PC-3 (cell line): ENCODE measurements at regions not wholly inside any gene's neighbourhood (a gene's known extent, or its start where the extent isn't known, plus 50 kb on each side); places are given as distances from the start of the nearest gene placed in this dataset.
A peak's percentile ranks its signal among the peaks of the same experiment; 100 is the strongest.

Experiments used
- ATAC-seq: fragments of 200-7000 bp; cut with Tn5 transposase; 2 replicates; pipeline ENCODE4 v1.9.1; 2020; ENCODE audit warnings: mild to moderate bottlenecking, moderate library complexity
- BruUV-seq: library from RNA; stranded (reverse); fragments of 400-500 nt; replicated peaks from 2 replicates; lab custom pipeline; 2021; lab: Mats Ljungman, UMichigan
- CTCF ChIA-PET: fragments of 300-600 bp; sonication (Branson Sonifier 250); formaldehyde crosslinking; loops from one replicate; lab custom pipeline; 2022; ENCODE audit warnings: antibody characterized with exemption; lab: Charles Lee
- POLR2A ChIA-PET: fragments of 300-600 bp; sonication (Branson Sonifier 250); formaldehyde crosslinking; loops from one replicate; lab custom pipeline; 2022; ENCODE audit warnings: antibody characterized with exemption; ENCODE audit not compliant: unreplicated experiment; lab: Charles Lee
- DNase-seq: peaks from one replicate; pipeline ENCODE4 v3.0.0-alpha.2; 2015
- H2AFZ ChIP-seq: fragments of 300-600 bp; sonication (generic); 2 replicates; pipeline ENCODE4 v1.6.0; 2016; ENCODE audit warnings: antibody characterized with exemption, low read length
- H3F3A ChIP-seq: fragments of 300-600 bp; sonication (generic); one replicate; pipeline ENCODE4 v1.6.0; 2017; ENCODE audit warnings: antibody characterized with exemption, low read length, control low read depth, mild to moderate bottlenecking; ENCODE audit not compliant: unreplicated experiment
- H3K27ac ChIP-seq: fragments of 300-600 bp; sonication (generic); 2 replicates; pipeline ENCODE4 v1.5.1; 2016; ENCODE audit warnings: mild to moderate bottlenecking, low read length
- H3K27me3 ChIP-seq: fragments of 300-600 bp; sonication (generic); 2 replicates; pipeline ENCODE4 v1.6.1; 2016; ENCODE audit warnings: low read length, mixed read lengths
- H3K36me3 ChIP-seq: fragments of 300-600 bp; sonication (generic); 2 replicates; pipeline ENCODE4 v1.6.1; 2016; ENCODE audit warnings: low read depth, mixed run types, low read length, mixed read lengths
- H3K4me1 ChIP-seq: fragments of 300-600 bp; sonication (generic); 2 replicates; pipeline ENCODE4 v1.5.1; 2016; ENCODE audit warnings: low read length; ENCODE audit not compliant: insufficient read depth
- H3K4me2 ChIP-seq: fragments of 300-600 bp; sonication (generic); 2 replicates; pipeline ENCODE4 v1.6.0; 2016; ENCODE audit warnings: low read length
- H3K4me3 ChIP-seq: fragments of 300-600 bp; sonication (generic); 2 replicates; pipeline ENCODE4 v1.5.1; 2016; ENCODE audit warnings: mild to moderate bottlenecking, low read length, mixed read lengths
- H3K79me2 ChIP-seq: fragments of 300-600 bp; sonication (generic); 2 replicates; pipeline ENCODE4 v1.6.1; 2017; ENCODE audit warnings: low read length, mixed read lengths
- H3K9ac ChIP-seq: fragments of 300-600 bp; sonication (generic); 2 replicates; pipeline ENCODE4 v1.6.0; 2016; ENCODE audit warnings: mild to moderate bottlenecking, low read length
- H3K9me2 ChIP-seq: fragments of 300-600 bp; sonication (generic); replicated peaks from 2 replicates; pipeline ENCODE4 v1.6.1; 2016; ENCODE audit warnings: mixed run types, low read length, mixed read lengths
- H3K9me3 ChIP-seq: fragments of 300-600 bp; sonication (generic); 2 replicates; pipeline ENCODE4 v1.6.1; 2016; ENCODE audit warnings: low read length, mixed read lengths
- H4K20me1 ChIP-seq: fragments of 300-600 bp; sonication (generic); 2 replicates; pipeline ENCODE4 v1.6.1; 2016; ENCODE audit warnings: low read length, mixed read lengths
- EZH2 ChIP-seq: fragments of 300-600 bp; sonication (generic); IDR thresholded peaks from one replicate; pipeline ENCODE4 v1.6.1; 2017; ENCODE audit warnings: antibody characterized with exemption, mild to moderate bottlenecking, low read length; ENCODE audit not compliant: unreplicated experiment
- EZH2phosphoT487 ChIP-seq: fragments of 300-600 bp; sonication (generic); IDR thresholded peaks from 2 replicates; pipeline ENCODE4 v1.6.1; 2018; ENCODE audit warnings: mild to moderate bottlenecking, antibody characterized with exemption, low read length, borderline replicate concordance
- intact Hi-C: fragments of 100-400 bp; cut with micrococcal nuclease; formaldehyde crosslinking; loops from 2 replicates; pipeline ENCODE4 v1.9.0; 2023
- TF ChIP-seq, protein P1 (sequence below): fragments of 300-600 bp; sonication (generic); conservative IDR thresholded peaks from 2 replicates; pipeline ENCODE4 v1.5.1; 2017; ENCODE audit warnings: antibody characterized with exemption, low read depth, mild to moderate bottlenecking, low read length

DNA sequence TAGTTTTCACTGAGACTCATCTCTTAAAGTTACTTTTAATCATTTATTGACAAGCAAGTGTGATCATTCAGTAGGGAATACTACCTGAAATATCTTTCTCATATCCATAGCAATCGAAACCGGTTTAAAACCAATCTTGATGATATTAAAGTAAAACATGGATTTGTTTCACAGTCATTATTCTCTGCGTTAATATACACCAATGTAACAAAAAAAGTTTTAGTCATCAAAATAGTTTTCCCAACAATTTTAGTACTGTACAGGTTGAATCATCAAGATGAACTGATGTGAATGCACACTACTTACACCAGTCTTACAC, 137.0 kb upstream of the KRAS start:
- TF ChIP-seq, protein P1, sequence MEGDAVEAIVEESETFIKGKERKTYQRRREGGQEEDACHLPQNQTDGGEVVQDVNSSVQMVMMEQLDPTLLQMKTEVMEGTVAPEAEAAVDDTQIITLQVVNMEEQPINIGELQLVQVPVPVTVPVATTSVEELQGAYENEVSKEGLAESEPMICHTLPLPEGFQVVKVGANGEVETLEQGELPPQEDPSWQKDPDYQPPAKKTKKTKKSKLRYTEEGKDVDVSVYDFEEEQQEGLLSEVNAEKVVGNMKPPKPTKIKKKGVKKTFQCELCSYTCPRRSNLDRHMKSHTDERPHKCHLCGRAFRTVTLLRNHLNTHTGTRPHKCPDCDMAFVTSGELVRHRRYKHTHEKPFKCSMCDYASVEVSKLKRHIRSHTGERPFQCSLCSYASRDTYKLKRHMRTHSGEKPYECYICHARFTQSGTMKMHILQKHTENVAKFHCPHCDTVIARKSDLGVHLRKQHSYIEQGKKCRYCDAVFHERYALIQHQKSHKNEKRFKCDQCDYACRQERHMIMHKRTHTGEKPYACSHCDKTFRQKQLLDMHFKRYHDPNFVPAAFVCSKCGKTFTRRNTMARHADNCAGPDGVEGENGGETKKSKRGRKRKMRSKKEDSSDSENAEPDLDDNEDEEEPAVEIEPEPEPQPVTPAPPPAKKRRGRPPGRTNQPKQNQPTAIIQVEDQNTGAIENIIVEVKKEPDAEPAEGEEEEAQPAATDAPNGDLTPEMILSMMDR, result no peak; the same call in 1 of the 2 replicates
- no peak for TF ChIP-seq EZH2
- Histone ChIP-seq H3K27ac (no peak overlapping the region), H2AFZ (no peak overlapping the region), H3K4me1 (peaks cover 19% of the 10 kb centered on the region), H3K4me3 (no peak overlapping the region), H3K36me3 (no peaks in the 10 kb centered on the region), H3K9ac (no peak overlapping the region), H3K79me2 (no peaks in the 10 kb centered on the region), H3K9me3 (no peaks in the 10 kb centered on the region), H3K27me3 (no peaks in the 10 kb centered on the region), H4K20me1 (no peaks in the 10 kb centered on the region), H3F3A (no peaks in the 10 kb centered on the region), H3K9me2 (no peaks in the 10 kb centered on the region), H3K4me2 (0 out of 2 replicates have a peak overlapping the region, but pooled peaks have one; percentile 100)
- CTCF ChIA-PET, result interaction anchor here (0.6 to 1.4 kb wide), 11 partner anchors 12 to 768 kb away, joined by 3 to 19 read pairs (median 4); no protein-coding TSS in a partner anchor
- no peak for ATAC-seq
- BruUV-seq, result no TSS peak
- POLR2A ChIA-PET, result interaction anchor here (0.5 to 0.6 kb wide), 3 partner anchors 141 to 382 kb away, joined by 3 to 9 read pairs (median 4); no protein-coding TSS in a partner anchor
- DNase-seq, result no peak
- intact Hi-C loops, result loop anchor here (1.0 kb wide), 3 partner anchors 146 to 232 kb away; no protein-coding TSS in a partner anchor

GRCh38 chr12:25386831-25387731, 136.4 kb upstream of the KRAS start:
- H3F3A ChIP-seq, result no peaks in the 10 kb centered on the region
- peaks cover 19% of the 10 kb centered on the region for H3K4me1 ChIP-seq
- H2AFZ ChIP-seq, result peak overlapping the region; percentile 84
- CTCF ChIA-PET, result interaction anchor here (0.6 to 1.4 kb wide), 12 partner anchors 11 to 769 kb away, joined by 3 to 19 read pairs (median 4); no protein-coding TSS in a partner anchor
- intact Hi-C loops, result loop anchor here (1.0 kb wide), 3 partner anchors 146 to 232 kb away; no protein-coding TSS in a partner anchor
- TF ChIP-seq, protein P1, result peak; percentile 93
- no peak for TF ChIP-seq EZH2
- H3K36me3 ChIP-seq, result no peaks in the 10 kb centered on the region
- H3K9me2 ChIP-seq, result no peaks in the 10 kb centered on the region
- H3K4me3 ChIP-seq, result peak overlapping the region; percentile 89
- POLR2A ChIA-PET, result interaction anchor here (0.5 to 0.6 kb wide), 2 partner anchors 140 to 382 kb away, joined by 4 to 9 read pairs; no protein-coding TSS in a partner anchor
- DNase-seq (peak; percentile 91), ATAC-seq (peak; percentile 45)
- BruUV-seq, result no TSS peak
- H3K79me2 ChIP-seq, result no peaks in the 10 kb centered on the region
- no peaks in the 10 kb centered on the region for H3K27me3 ChIP-seq
- no peaks in the 10 kb centered on the region for H4K20me1 ChIP-seq
- H3K4me2 ChIP-seq, result peak overlapping the region; percentile 100
- no peaks in the 10 kb centered on the region for H3K9me3 ChIP-seq
- H3K9ac ChIP-seq, result peak overlapping the region; percentile 92
- H3K27ac ChIP-seq, result peak overlapping the region; percentile 37

GRCh38 chr12:25384893-25385248, 134.1 kb upstream of the KRAS start:
- H3K27ac ChIP-seq, result no peak overlapping the region
- H2AFZ ChIP-seq, result no peak overlapping the region
- TF ChIP-seq, protein P1, result no peak
- TF ChIP-seq EZH2, result no peak
- no peak for TF ChIP-seq EZH2phosphoT487
- DNase-seq (no peak), ATAC-seq (no peak)
- no peaks in the 10 kb centered on the region for H3K36me3 ChIP-seq
- peak overlapping the region; percentile 89 for H3K4me3 ChIP-seq
- H3F3A ChIP-seq, result no peaks in the 10 kb centered on the region
- no TSS peak for BruUV-seq
- ChIA-PET POLR2A (no interaction called here), CTCF (no interaction called here)
- H3K9me2 ChIP-seq, result no peaks in the 10 kb centered on the region
- H4K20me1 ChIP-seq, result no peaks in the 10 kb centered on the region
- no peaks in the 10 kb centered on the region for H3K9me3 ChIP-seq
- intact Hi-C loops, result no loop called here
- no peak overlapping the region for H3K9ac ChIP-seq
- H3K4me1 ChIP-seq, result peaks cover 19% of the 10 kb centered on the region
- peak overlapping the region; percentile 100 for H3K4me2 ChIP-seq
- H3K79me2 ChIP-seq, result no peaks in the 10 kb centered on the region
- H3K27me3 ChIP-seq, result no peaks in the 10 kb centered on the region
